Body of pancreas (tissue), 4 donors: ENCODE measurements at regions not wholly inside any gene's neighbourhood (a gene's known extent, or its start where the extent isn't known, plus 50 kb on each side); places are given as distances from the start of the nearest gene placed in this dataset.

Experiments used
- ATAC-seq: fragments of 150-250 bp; one replicate; pipeline ENCODE4 v1.9.1; 2016
- DNase-seq, 4 donors: peaks; one replicate each; pipeline ENCODE4 v3.0.0-alpha.2; 2019
- H3K27ac ChIP-seq, 4 donors: fragments of 200-600 bp; sonication (generic); 1 replicate in 3 of 4; 2 replicates in 1 of 4; pipeline versions ENCODE4 v1.5.1 to v1.6.1; 2016 to 2019; ENCODE audit warnings: mild to moderate bottlenecking in 1 of 4, mixed read lengths in 1 of 4, moderate library complexity in 1 of 4
- H3K27me3 ChIP-seq, 2 donors: fragments of 200-600 bp; sonication (generic); one replicate each; pipeline ENCODE4 v1.6.0; 2016; ENCODE audit warnings: mild to moderate bottlenecking in 1 of 2
- H3K36me3 ChIP-seq, 2 donors: fragments of 200-600 bp; sonication (generic); replicated peaks in 1 of 2; 2 replicates each; pipeline ENCODE4 v1.5.1; 2016; ENCODE audit warnings: low read depth in 2 of 2; ENCODE audit not compliant: insufficient read depth in 1 of 2
- H3K4me1 ChIP-seq: fragments of 200-600 bp; sonication (generic); one replicate; pipeline ENCODE4 v1.6.0; 2016
- H3K4me3 ChIP-seq, 2 donors: fragments of 200-600 bp; sonication (generic); 1 replicate in 1 of 2; 2 replicates in 1 of 2; pipeline ENCODE4 v1.5.1; 2016 to 2019
- H3K9me3 ChIP-seq, 3 donors: fragments of 200-600 bp; sonication (generic); 1 replicate in 2 of 3; 2 replicates in 1 of 3; pipeline ENCODE4 v1.5.1; 2016
- POLR2A ChIP-seq, 3 donors: fragments of 450-650 bp; IDR thresholded peaks; one replicate each; pipeline ENCODE4 v1.6.1; 2016; ENCODE audit warnings: antibody characterized with exemption in 3 of 3, mild to moderate bottlenecking in 2 of 3
- WGBS, 2 donors: methylation state at CpG; one replicate each; pipeline ENCODE4 v1.1.5; 2017; 5-methylcytosine and 5-hydroxymethylcytosine counted together
- intact Hi-C: fragments of 100-400 bp; cut with DNase I; formaldehyde crosslinking; loops from one replicate; pipeline ENCODE4 v1.15.1; 2023
- TF ChIP-seq, protein P1 (sequence below), 7 experiments: fragments of 450-650 bp in 4 of 7; fragments of 200-600 bp in 3 of 7; sonication (generic) in 3 of 7; IDR thresholded peaks; one replicate each; pipeline ENCODE4 v1.5.1; 2016 to 2019; ENCODE audit warnings: antibody characterized with exemption in 7 of 7

DNA sequence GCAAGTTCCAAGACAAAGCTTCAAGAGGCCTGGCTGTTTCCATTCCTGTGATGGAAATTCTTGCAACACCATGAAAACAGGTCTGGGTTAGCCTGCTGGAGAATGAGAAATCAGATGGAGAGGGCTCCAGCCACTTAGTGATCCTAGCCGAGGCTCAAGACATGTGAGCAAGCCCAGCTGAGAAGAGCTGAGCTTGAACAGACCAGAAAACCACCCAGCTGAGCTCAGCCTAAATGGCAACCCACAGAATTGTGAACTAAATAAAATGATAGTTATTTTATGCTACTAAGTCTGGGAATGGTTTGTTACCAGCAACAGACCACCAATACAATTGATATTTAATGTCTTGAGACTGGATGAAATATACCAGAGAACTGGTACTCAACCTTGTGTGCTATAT, 494.5 kb downstream of the RMST start:
- 48 to 62% methylated on average over 1 of the region's 1 CpG for WGBS, 2 donors
- intact Hi-C loops: no loop called here
- H3K27me3 ChIP-seq: no peaks in the 10 kb centered on the region
- H3K4me3 ChIP-seq: no peak overlapping the region
- TF ChIP-seq, protein P1, sequence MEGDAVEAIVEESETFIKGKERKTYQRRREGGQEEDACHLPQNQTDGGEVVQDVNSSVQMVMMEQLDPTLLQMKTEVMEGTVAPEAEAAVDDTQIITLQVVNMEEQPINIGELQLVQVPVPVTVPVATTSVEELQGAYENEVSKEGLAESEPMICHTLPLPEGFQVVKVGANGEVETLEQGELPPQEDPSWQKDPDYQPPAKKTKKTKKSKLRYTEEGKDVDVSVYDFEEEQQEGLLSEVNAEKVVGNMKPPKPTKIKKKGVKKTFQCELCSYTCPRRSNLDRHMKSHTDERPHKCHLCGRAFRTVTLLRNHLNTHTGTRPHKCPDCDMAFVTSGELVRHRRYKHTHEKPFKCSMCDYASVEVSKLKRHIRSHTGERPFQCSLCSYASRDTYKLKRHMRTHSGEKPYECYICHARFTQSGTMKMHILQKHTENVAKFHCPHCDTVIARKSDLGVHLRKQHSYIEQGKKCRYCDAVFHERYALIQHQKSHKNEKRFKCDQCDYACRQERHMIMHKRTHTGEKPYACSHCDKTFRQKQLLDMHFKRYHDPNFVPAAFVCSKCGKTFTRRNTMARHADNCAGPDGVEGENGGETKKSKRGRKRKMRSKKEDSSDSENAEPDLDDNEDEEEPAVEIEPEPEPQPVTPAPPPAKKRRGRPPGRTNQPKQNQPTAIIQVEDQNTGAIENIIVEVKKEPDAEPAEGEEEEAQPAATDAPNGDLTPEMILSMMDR (IDR thresholded peaks at IDR 0.05): no peak
- no peak for TF ChIP-seq POLR2A (IDR thresholded peaks at IDR 0.05)
- no peaks in the 10 kb centered on the region for H3K36me3 ChIP-seq
- no peak for DNase-seq
- H3K27ac ChIP-seq: no peak overlapping the region
- no peaks in the 10 kb centered on the region for H3K4me1 ChIP-seq
- no peaks in the 10 kb centered on the region for H3K9me3 ChIP-seq
- ATAC-seq: no peak

DNA sequence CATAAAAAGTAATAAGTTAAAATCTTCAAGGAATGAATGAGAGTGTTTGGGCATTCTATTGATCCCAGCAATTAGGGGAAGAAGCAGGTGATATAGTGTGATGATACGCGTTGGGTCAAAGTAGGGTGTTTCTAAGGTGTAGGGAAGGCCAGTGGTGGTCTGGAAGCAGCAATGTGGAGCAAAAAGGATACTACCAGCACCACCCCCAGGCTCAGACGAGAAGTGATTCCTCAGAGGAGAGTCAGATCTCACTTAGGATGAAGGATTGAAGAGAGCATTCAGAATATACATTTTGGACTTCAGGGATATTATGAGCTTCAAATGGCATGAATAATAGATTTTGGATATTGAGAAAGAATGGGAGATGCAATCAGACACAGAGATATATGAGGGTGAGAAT, 497.6 kb downstream of the RMST start:
- 40 to 42% methylated on average over 3 of the region's 3 CpGs for WGBS, 2 donors
- intact Hi-C loops: no loop called here
- no peak for DNase-seq
- Histone ChIP-seq H3K4me1 (no peaks in the 10 kb centered on the region), H3K27me3 (no peaks in the 10 kb centered on the region), H3K4me3 (no peak overlapping the region), H3K27ac (no peak overlapping the region), H3K36me3 (no peaks in the 10 kb centered on the region), H3K9me3 (no peaks in the 10 kb centered on the region)
- no peak for ATAC-seq
- no peak for TF ChIP-seq POLR2A (IDR thresholded peaks at IDR 0.05)
- TF ChIP-seq, protein P1 (IDR thresholded peaks at IDR 0.05): no peak

DNA sequence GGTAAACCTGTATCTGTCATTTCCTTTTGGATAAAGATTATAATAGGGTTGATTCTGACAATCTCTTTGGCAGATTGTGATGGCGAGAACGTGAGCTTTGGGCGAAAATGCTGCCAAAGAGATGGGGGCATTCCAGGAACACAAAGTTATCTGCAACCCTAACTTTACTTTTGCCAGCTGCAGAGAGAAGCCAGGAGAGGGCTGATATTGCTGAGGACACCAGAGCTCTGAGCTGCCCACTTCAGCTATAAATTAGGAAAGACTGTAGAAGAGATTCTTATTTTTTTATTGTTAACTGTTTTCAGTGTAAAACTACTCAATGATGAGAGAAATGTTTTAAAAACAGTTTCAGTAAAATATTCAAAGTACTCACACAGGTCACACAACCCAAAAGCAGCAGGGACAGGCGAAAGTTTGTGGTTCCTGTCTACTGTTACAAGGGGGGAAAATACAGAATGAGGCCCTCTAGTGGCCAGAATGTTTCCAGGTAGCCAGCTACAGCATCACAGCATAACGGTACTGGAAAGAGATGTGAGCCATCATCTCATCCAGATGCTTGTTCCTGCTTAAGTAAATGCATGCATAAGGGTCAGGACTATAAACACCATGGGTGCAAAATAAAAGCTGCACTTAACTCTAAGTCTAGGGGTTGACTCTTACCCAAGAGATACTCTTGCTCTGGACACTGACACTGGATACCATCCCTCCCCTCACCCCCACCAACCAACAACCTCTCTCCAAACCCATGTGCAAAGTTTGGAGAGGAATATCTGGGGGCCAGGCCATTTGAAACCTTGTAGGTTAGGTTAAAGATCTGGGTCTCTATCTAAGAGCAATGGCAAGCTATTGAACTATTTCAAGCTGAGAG, 498.4 kb downstream of the RMST start:
- Histone ChIP-seq H3K4me1 (no peaks in the 10 kb centered on the region), H3K4me3 (no peak overlapping the region), H3K27me3 (no peaks in the 10 kb centered on the region), H3K27ac (no peak overlapping the region), H3K36me3 (no peaks in the 10 kb centered on the region), H3K9me3 (no peaks in the 10 kb centered on the region)
- whole genome bisulfite sequencing, 2 donors: 43 to 49% methylated on average over 5 of the region's 5 CpGs
- peak; percentile 64 for ATAC-seq
- TF ChIP-seq, protein P1 (IDR thresholded peaks at IDR 0.05): peak; percentile 38 to 67 (median 62)
- TF ChIP-seq POLR2A (IDR thresholded peaks at IDR 0.05): no peak
- intact Hi-C loops: no loop called here
- peak; percentile 41 to 58 (median 50) for DNase-seq

DNA sequence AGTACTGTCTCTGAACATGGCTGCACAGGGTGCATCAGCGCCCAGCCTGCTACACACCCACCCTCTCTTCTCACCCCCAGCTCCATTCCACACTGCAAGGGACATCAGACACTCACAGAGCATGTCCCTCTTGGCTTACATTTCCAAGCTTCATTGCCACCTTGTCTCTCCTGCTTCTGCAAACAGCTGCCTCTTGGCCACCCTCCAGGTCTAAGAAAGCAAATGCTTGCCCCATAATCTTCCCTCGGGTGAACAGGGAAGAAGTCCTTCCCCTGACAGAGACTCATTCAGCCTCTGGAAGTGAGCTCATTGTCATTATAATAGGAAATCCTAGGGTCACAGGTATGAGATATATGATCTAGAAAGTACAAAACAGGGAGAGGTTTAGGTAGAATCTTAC, 505.2 kb downstream of the RMST start:
- H3K27me3 ChIP-seq: no peaks in the 10 kb centered on the region
- 36 to 42% methylated on average over 2 of the region's 2 CpGs for WGBS, 2 donors
- no peaks in the 10 kb centered on the region for H3K4me1 ChIP-seq
- no peaks in the 10 kb centered on the region for H3K9me3 ChIP-seq
- no peak overlapping the region for H3K4me3 ChIP-seq
- H3K27ac ChIP-seq: no peak overlapping the region
- intact Hi-C loops: no loop called here
- DNase-seq: peak in 2 of 4 donors; percentile 19 to 21
- TF ChIP-seq, protein P1 (IDR thresholded peaks at IDR 0.05): no peak
- TF ChIP-seq POLR2A (IDR thresholded peaks at IDR 0.05): no peak
- ATAC-seq: no peak
- H3K36me3 ChIP-seq: no peaks in the 10 kb centered on the region
